Body of pancreas (tissue), 4 donors: ENCODE measurements at regions not wholly inside any gene's neighbourhood (a gene's known extent, or its start where the extent isn't known, plus 50 kb on each side); places are given as distances from the start of the nearest gene placed in this dataset.

Experiments used
- CTCF ChIP-seq, 7 experiments: fragments of 450-650 bp in 4 of 7; fragments of 200-600 bp in 3 of 7; sonication (generic) in 3 of 7; IDR thresholded peaks; one replicate each; pipeline ENCODE4 v1.5.1; 2016 to 2019; ENCODE audit warnings: antibody characterized with exemption in 7 of 7
- POLR2A ChIP-seq, 3 donors: fragments of 450-650 bp; IDR thresholded peaks; one replicate each; pipeline ENCODE4 v1.6.1; 2016; ENCODE audit warnings: antibody characterized with exemption in 3 of 3, mild to moderate bottlenecking in 2 of 3

- TF ChIP-seq CTCF (IDR thresholded peaks at IDR 0.05) = no peak
- TF ChIP-seq POLR2A (IDR thresholded peaks at IDR 0.05) = no peak
Observed at GRCh38 chr13:40039061-40039460, 383.6 kb downstream of the COG6 start.
